HepG2 (cell line): ENCODE measurements at regions not wholly inside any gene's neighbourhood (a gene's known extent, or its start where the extent isn't known, plus 50 kb on each side); places are given as distances from the start of the nearest gene placed in this dataset.

Experiments
- ATAC-seq: fragments of 200-7000 bp; cut with Tn5 transposase; 3 replicates; pipeline ENCODE4 v1.9.1; 2020; ENCODE audit warnings: mild to moderate bottlenecking, moderate library complexity
- BruUV-seq: library from RNA; stranded (reverse); fragments of 400-500 nt; replicated peaks from 2 replicates; lab custom pipeline; 2021; lab: Mats Ljungman, UMichigan
- CTCF ChIA-PET: fragments of 300-600 bp; formaldehyde crosslinking; extraction: SDS; loops from one replicate; lab custom pipeline; 2021; ENCODE audit warnings: low total read pairs, inconsistent platforms, low intra/inter-chr PET ratio; lab: Yijun Ruan, JAX
- POLR2A ChIA-PET: fragments of 350-600 bp; sonication (Branson Sonifier 250); formaldehyde crosslinking; loops from one replicate; lab custom pipeline; 2020; ENCODE audit warnings: antibody characterized with exemption, inconsistent platforms; lab: Yijun Ruan, JAX
- DNase-seq: peaks from one replicate; pipeline ENCODE4 v3.0.0-alpha.2; 2015; ENCODE audit warnings: low spot score
- FAIRE-seq: peaks from 3 replicates; lab custom pipeline; 2011; peaks lifted over from hg19 to GRCh38; lab: Jason Lieb, UNC
- H2AFZ ChIP-seq: one replicate; pipeline ENCODE4 v1.6.1; 2011; ENCODE audit warnings: low read length, inconsistent platforms
- H3K27ac ChIP-seq: fragments of 300-600 bp; 3 replicates; pipeline ENCODE4 v1.8.0; 2011; ENCODE audit warnings: mixed run types, mild to moderate bottlenecking, mixed read lengths, low read length, inconsistent platforms; ENCODE audit not compliant: insufficient read depth; ENCODE audit errors: extremely low read length
- H3K27me3 ChIP-seq, 2 experiments: fragments of 200-600 bp in 1 of 2; 2 replicates in 1 of 2; 3 replicates in 1 of 2; pipeline versions ENCODE4 v1.6.0 to v1.8.0; 2011; ENCODE audit warnings: low read length in 2 of 2, mild to moderate bottlenecking in 2 of 2, moderate library complexity in 2 of 2, inconsistent platforms in 1 of 2; ENCODE audit not compliant: insufficient read depth in 2 of 2, control insufficient read depth in 1 of 2
- H3K36me3 ChIP-seq, 2 experiments: fragments of 200-600 bp in 1 of 2; replicated peaks in 1 of 2; 2 replicates in 1 of 2; 3 replicates in 1 of 2; pipeline versions ENCODE4 v1.5.1 to v1.8.0; 2011; ENCODE audit warnings: low read length in 2 of 2, inconsistent platforms in 1 of 2; ENCODE audit not compliant: insufficient read depth in 2 of 2, control insufficient read depth in 1 of 2
- H3K4me1 ChIP-seq: 2 replicates; pipeline ENCODE4 v1.5.1; 2012; ENCODE audit warnings: low read length, inconsistent platforms; ENCODE audit not compliant: insufficient read depth
- H3K4me2 ChIP-seq: 2 replicates; pipeline ENCODE4 v1.6.0; 2011; ENCODE audit warnings: low read depth, low read length, inconsistent platforms
- H3K4me3 ChIP-seq, 3 experiments: fragments of 200-600 bp in 1 of 3; sonication (generic), shearing (Covaris generic) in 1 of 3; replicated peaks in 1 of 3; 2 replicates each; pipeline ENCODE4 v1.5.1; 2011 to 2016; ENCODE audit warnings: low read length in 3 of 3, inconsistent platforms in 2 of 3, low read depth in 2 of 3, mild to moderate bottlenecking in 2 of 3, control low read depth in 1 of 3, mixed read lengths in 1 of 3; ENCODE audit not compliant: insufficient read depth in 1 of 3
- H3K79me2 ChIP-seq: one replicate; pipeline ENCODE4 v1.6.1; 2011; ENCODE audit warnings: low read length, inconsistent platforms; ENCODE audit not compliant: insufficient read depth
- H3K9ac ChIP-seq: 2 replicates; pipeline ENCODE4 v1.6.0; 2011; ENCODE audit warnings: mild to moderate bottlenecking, low read depth, low read length, inconsistent platforms; ENCODE audit not compliant: insufficient read depth
- H3K9me3 ChIP-seq: 2 replicates; pipeline ENCODE4 v1.5.1; 2012; ENCODE audit warnings: mild to moderate bottlenecking, low read length
- H4K20me1 ChIP-seq: 2 replicates; pipeline ENCODE4 v1.6.0; 2011; ENCODE audit warnings: inconsistent platforms, mild to moderate bottlenecking, low read length, moderate library complexity; ENCODE audit not compliant: insufficient read depth
- DPF2 ChIP-seq: sonication (generic); formaldehyde crosslinking; IDR thresholded peaks from 2 replicates; pipeline ENCODE4 v1.4.0; 2020; ENCODE audit warnings: mild to moderate bottlenecking, low read depth, missing genetic modification reagents, borderline replicate concordance
- KAT8 ChIP-seq: IDR thresholded peaks from 2 replicates; pipeline ENCODE4 v1.6.1; 2016; ENCODE audit warnings: missing genetic modification reagents, missing compliant biosample characterization
- POLR2AphosphoS5 ChIP-seq: IDR thresholded peaks from 2 replicates; pipeline ENCODE4 v1.6.1; 2012; ENCODE audit warnings: low read depth, low read length
- WGBS: methylation state at CpG from one replicate; pipeline ENCODE4 v1.1.6; 2017; ENCODE audit warnings: low lambda C conversion rate; 5-methylcytosine and 5-hydroxymethylcytosine counted together
- in situ Hi-C: cut with HindIII; loops from 2 replicates; pipeline ENCODE4 v1.10.0; 2017; ENCODE audit warnings: low pct_unique_long_range_greater_than_20kb; ENCODE audit not compliant: extremely low pct_ligation_motif_present
- intact Hi-C: fragments of 100-400 bp; cut with micrococcal nuclease; formaldehyde crosslinking; loops from one replicate; pipeline ENCODE4 v1.10.0; 2022; ENCODE audit not compliant: unreplicated experiment
- TF ChIP-seq, protein P1 (sequence below): sonication (generic); formaldehyde crosslinking; IDR thresholded peaks from 2 replicates; pipeline ENCODE4 v1.5.0; 2020; ENCODE audit warnings: mild to moderate bottlenecking, missing genetic modification reagents
- TF ChIP-seq, protein P2 (sequence below): IDR thresholded peaks from 2 replicates; pipeline ENCODE4 v1.6.1; 2016; ENCODE audit warnings: missing biosample characterization, missing genetic modification reagents, low read depth
- TF ChIP-seq, protein P3 (sequence below): sonication (generic); formaldehyde crosslinking; IDR thresholded peaks from 2 replicates; pipeline ENCODE4 v1.9.0; 2021; ENCODE audit warnings: missing genetic modification reagents, borderline replicate concordance
- TF ChIP-seq, protein P4 (sequence below): sonication (generic); formaldehyde crosslinking; IDR thresholded peaks from 2 replicates; pipeline ENCODE4 v1.9.0; 2021; ENCODE audit warnings: missing genetic modification reagents, mild to moderate bottlenecking, borderline replicate concordance

DNA sequence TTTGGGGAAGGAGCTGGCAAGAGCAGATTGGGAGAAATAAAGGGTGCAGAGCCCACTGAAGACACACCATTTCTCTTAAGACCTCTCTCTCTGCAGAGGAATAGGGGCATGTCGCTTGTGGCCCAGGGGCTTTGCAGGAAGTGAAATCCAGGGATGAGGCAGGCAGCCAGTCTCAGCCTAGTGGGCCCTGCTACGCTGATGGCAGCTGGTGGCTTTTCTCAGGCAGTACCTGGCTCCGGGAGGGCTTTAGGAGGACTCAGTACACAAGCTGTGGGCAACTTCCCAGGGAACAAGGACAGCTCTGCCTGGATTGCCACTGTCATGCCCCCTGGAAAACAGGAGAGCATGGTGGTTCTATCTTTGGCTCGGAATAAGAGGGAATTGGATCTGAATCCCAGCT lies 76.2 kb upstream of the NEURL1B start:
- no peak for FAIRE-seq
- no TSS peak for BruUV-seq
- peaks cover 17 to 45% of the 10 kb centered on the region in 2 experiments for H3K27me3 ChIP-seq

More for the DNA sequence above, 76.2 kb upstream of the NEURL1B start:
- H3K4me2 ChIP-seq, result no peak overlapping the region
- no peaks in the 10 kb centered on the region for H3K9me3 ChIP-seq
- peaks cover 15% of the 10 kb centered on the region for H3K4me1 ChIP-seq
- CTCF ChIA-PET, result no interaction called here
- no peaks in the 10 kb centered on the region for H4K20me1 ChIP-seq
- 50% methylated on average over 1 of the region's 4 CpGs for WGBS
- POLR2A ChIA-PET, result no interaction called here
- ATAC-seq, result no peak
- H3K4me3 ChIP-seq, result no peak overlapping the region
- no peaks in the 10 kb centered on the region for H3K79me2 ChIP-seq
- in situ Hi-C loops, result no loop called here
- TF ChIP-seq POLR2AphosphoS5 (no peak), DPF2 (CRISPR knock-in tag) (no peak), KAT8 (CRISPR knock-in tag) (no peak)
- TF ChIP-seq, protein P1, sequence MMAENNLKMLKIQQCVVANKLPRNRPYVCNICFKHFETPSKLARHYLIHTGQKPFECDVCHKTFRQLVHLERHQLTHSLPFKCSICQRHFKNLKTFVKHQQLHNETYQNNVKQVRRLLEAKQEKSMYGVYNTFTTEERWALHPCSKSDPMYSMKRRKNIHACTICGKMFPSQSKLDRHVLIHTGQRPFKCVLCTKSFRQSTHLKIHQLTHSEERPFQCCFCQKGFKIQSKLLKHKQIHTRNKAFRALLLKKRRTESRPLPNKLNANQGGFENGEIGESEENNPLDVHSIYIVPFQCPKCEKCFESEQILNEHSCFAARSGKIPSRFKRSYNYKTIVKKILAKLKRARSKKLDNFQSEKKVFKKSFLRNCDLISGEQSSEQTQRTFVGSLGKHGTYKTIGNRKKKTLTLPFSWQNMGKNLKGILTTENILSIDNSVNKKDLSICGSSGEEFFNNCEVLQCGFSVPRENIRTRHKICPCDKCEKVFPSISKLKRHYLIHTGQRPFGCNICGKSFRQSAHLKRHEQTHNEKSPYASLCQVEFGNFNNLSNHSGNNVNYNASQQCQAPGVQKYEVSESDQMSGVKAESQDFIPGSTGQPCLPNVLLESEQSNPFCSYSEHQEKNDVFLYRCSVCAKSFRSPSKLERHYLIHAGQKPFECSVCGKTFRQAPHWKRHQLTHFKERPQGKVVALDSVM, result no peak
- TF ChIP-seq, protein P2, sequence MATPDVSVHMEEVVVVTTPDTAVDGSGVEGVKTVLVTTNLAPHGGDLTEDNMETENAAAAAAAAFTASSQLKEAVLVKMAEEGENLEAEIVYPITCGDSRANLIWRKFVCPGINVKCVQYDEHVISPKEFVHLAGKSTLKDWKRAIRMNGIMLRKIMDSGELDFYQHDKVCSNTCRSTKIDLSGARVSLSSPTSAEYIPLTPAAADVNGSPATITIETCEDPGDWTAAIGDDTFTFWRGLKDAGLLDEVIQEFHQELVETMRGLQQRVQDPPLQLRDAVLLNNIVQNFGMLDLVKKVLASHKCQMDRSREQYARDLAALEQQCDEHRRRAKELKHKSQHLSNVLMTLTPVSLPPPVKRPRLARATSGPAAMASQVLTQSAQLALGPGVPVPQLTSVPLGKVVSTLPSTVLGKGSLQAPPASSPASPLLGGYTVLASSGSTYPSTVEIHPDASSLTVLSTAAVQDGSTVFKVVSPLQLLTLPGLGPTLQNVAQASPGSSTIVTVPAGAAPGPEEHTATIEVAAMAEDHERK (CRISPR knock-in tag), result no peak
- TF ChIP-seq, protein P3, sequence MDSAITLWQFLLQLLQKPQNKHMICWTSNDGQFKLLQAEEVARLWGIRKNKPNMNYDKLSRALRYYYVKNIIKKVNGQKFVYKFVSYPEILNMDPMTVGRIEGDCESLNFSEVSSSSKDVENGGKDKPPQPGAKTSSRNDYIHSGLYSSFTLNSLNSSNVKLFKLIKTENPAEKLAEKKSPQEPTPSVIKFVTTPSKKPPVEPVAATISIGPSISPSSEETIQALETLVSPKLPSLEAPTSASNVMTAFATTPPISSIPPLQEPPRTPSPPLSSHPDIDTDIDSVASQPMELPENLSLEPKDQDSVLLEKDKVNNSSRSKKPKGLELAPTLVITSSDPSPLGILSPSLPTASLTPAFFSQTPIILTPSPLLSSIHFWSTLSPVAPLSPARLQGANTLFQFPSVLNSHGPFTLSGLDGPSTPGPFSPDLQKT (CRISPR knock-in tag), result no peak
- TF ChIP-seq, protein P4, sequence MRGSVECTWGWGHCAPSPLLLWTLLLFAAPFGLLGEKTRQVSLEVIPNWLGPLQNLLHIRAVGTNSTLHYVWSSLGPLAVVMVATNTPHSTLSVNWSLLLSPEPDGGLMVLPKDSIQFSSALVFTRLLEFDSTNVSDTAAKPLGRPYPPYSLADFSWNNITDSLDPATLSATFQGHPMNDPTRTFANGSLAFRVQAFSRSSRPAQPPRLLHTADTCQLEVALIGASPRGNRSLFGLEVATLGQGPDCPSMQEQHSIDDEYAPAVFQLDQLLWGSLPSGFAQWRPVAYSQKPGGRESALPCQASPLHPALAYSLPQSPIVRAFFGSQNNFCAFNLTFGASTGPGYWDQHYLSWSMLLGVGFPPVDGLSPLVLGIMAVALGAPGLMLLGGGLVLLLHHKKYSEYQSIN (CRISPR knock-in tag), result no peak
- TF ChIP-seq, all 625 proteins: peak for 0
- no peak overlapping the region for H2AFZ ChIP-seq
- intact Hi-C loops, result no loop called here
- DNase-seq, result no peak
- H3K27ac ChIP-seq, result no peak overlapping the region
- H3K9ac ChIP-seq, result no peak overlapping the region
- no peaks in the 10 kb centered on the region for H3K36me3 ChIP-seq
